ENCODE measurements at regions not wholly inside any gene's neighbourhood (a gene's known extent, or its start where the extent isn't known, plus 50 kb on each side); places are given as distances from the start of the nearest gene placed in this dataset.

DNA sequence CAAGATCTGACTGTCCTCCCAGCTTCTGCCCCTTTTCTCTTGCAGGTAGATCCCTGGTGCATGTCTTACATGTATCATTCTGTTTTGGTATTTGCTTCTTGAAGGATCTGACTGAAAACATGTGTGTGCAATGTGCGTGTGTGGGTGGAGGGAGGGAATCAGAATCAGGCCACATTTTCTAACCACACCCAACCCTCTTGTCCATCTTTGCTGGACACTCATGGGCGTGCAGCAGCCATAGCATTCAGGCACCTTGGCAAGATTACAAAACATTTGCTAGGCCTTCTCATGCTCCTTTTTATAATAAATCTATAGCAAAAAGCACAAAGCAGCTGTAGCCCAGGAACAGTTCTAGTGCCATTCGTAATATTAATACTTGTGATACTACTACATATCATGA is 233.6 kb upstream of the E2F7 start:
- H3K4me1 ChIP-seq (ENCODE audit: insufficient read depth, insufficient read length): no peaks in the 10 kb centered on the region
- H3K36me3 ChIP-seq (ENCODE audit: insufficient read depth, insufficient read length, low read length): no peaks in the 10 kb centered on the region
- H3K9me3 ChIP-seq (ENCODE audit: insufficient read depth, low read length): no peaks in the 10 kb centered on the region
- TF ChIP-seq ZNF274 (IDR thresholded peaks at IDR 0.05; ENCODE audit: low read depth, low read length) (no peak), SUZ12 (IDR thresholded peaks at IDR 0.05; ENCODE audit: extremely low read depth, insufficient read depth, insufficient read length) (no peak)
- H3K9ac ChIP-seq (ENCODE audit: insufficient read length, low read depth): no peak overlapping the region
- no peak overlapping the region for H3K4me3 ChIP-seq (ENCODE audit: insufficient read length, low read depth)
- H3K27me3 ChIP-seq (ENCODE audit: insufficient read depth, insufficient read length): no peaks in the 10 kb centered on the region
- DNase-seq (ENCODE audit: low read depth, low spot score): no peak

- TF ChIP-seq ZNF274 (IDR thresholded peaks at IDR 0.05; ENCODE audit: low read depth, low read length) (no peak), YY1 (IDR thresholded peaks at IDR 0.05; ENCODE audit: insufficient read depth, insufficient read length) (no peak), SUZ12 (IDR thresholded peaks at IDR 0.05; ENCODE audit: extremely low read depth, insufficient read depth, insufficient read length) (no peak)
- no peak for DNase-seq (ENCODE audit: low read depth, low spot score)
- no peaks in the 10 kb centered on the region for H3K27me3 ChIP-seq (ENCODE audit: insufficient read depth, insufficient read length)
- no peak overlapping the region for H3K4me3 ChIP-seq (ENCODE audit: insufficient read length, low read depth)
- H3K9me3 ChIP-seq (ENCODE audit: insufficient read depth, low read length): no peaks in the 10 kb centered on the region
- H3K36me3 ChIP-seq (ENCODE audit: insufficient read depth, insufficient read length, low read length): no peaks in the 10 kb centered on the region
- H3K9ac ChIP-seq (ENCODE audit: insufficient read length, low read depth): no peak overlapping the region
- H3K4me1 ChIP-seq (ENCODE audit: insufficient read depth, insufficient read length): no peaks in the 10 kb centered on the region
Measured at GRCh38 chr12:77294016-77294415, 228.6 kb upstream of the E2F7 start.

- Histone ChIP-seq H3K4me3 (ENCODE audit: insufficient read length, low read depth) (no peak overlapping the region), H3K27me3 (ENCODE audit: insufficient read depth, insufficient read length) (no peaks in the 10 kb centered on the region), H3K9ac (ENCODE audit: insufficient read length, low read depth) (no peak overlapping the region), H3K4me1 (ENCODE audit: insufficient read depth, insufficient read length) (no peaks in the 10 kb centered on the region), H3K9me3 (ENCODE audit: insufficient read depth, low read length) (no peaks in the 10 kb centered on the region), H3K36me3 (ENCODE audit: insufficient read depth, insufficient read length, low read length) (no peaks in the 10 kb centered on the region)
- no peak for TF ChIP-seq YY1 (IDR thresholded peaks at IDR 0.05; ENCODE audit: insufficient read depth, insufficient read length)
- no peak for TF ChIP-seq ZNF274 (IDR thresholded peaks at IDR 0.05; ENCODE audit: low read depth, low read length)
- TF ChIP-seq SUZ12 (IDR thresholded peaks at IDR 0.05; ENCODE audit: extremely low read depth, insufficient read depth, insufficient read length): no peak
- no peak for DNase-seq (ENCODE audit: low read depth, low spot score)
Measured at GRCh38 chr12:77274926-77275325, 209.6 kb upstream of the E2F7 start.

- Histone ChIP-seq H3K9ac (ENCODE audit: insufficient read length, low read depth) (no peak overlapping the region), H3K9me3 (ENCODE audit: insufficient read depth, low read length) (no peaks in the 10 kb centered on the region), H3K4me3 (ENCODE audit: insufficient read length, low read depth) (no peak overlapping the region), H3K36me3 (ENCODE audit: insufficient read depth, insufficient read length, low read length) (no peaks in the 10 kb centered on the region), H3K27me3 (ENCODE audit: insufficient read depth, insufficient read length) (no peaks in the 10 kb centered on the region), H3K4me1 (ENCODE audit: insufficient read depth, insufficient read length) (no peaks in the 10 kb centered on the region)
- no peak for DNase-seq (ENCODE audit: low read depth, low spot score)
- TF ChIP-seq SUZ12 (IDR thresholded peaks at IDR 0.05; ENCODE audit: extremely low read depth, insufficient read depth, insufficient read length) (no peak), YY1 (IDR thresholded peaks at IDR 0.05; ENCODE audit: insufficient read depth, insufficient read length) (no peak), ZNF274 (IDR thresholded peaks at IDR 0.05; ENCODE audit: low read depth, low read length) (no peak)
Measured at GRCh38 chr12:77273898-77274297, 208.5 kb upstream of the E2F7 start.

DNA sequence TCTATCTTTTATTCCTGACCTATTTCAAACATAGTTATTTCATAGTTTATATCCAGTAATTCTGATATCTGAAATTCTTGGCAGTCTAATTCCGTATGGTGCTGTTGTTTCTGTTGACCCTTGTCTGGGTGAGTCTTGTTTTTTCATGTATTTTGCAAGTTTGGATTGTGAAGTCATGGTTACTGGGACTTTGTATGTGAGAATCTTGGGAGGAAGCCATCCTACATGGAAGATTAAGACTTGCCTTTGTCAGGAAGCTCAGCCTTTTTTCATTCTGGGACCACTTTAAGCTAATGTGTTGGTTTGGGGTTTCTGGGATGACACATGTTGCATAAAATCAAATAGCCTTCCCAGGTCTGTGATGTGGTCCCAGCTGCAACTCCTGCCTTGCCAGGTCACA is 191.6 kb upstream of the E2F7 start:
- H3K9me3 ChIP-seq (ENCODE audit: insufficient read depth, low read length): no peaks in the 10 kb centered on the region
- no peak overlapping the region for H3K4me3 ChIP-seq (ENCODE audit: insufficient read length, low read depth)
- no peaks in the 10 kb centered on the region for H3K36me3 ChIP-seq (ENCODE audit: insufficient read depth, insufficient read length, low read length)
- TF ChIP-seq YY1 (IDR thresholded peaks at IDR 0.05; ENCODE audit: insufficient read depth, insufficient read length) (no peak), SUZ12 (IDR thresholded peaks at IDR 0.05; ENCODE audit: extremely low read depth, insufficient read depth, insufficient read length) (no peak), ZNF274 (IDR thresholded peaks at IDR 0.05; ENCODE audit: low read depth, low read length) (no peak)
- H3K4me1 ChIP-seq (ENCODE audit: insufficient read depth, insufficient read length): no peaks in the 10 kb centered on the region
- no peak overlapping the region for H3K9ac ChIP-seq (ENCODE audit: insufficient read length, low read depth)
- DNase-seq (ENCODE audit: low read depth, low spot score): no peak
- no peaks in the 10 kb centered on the region for H3K27me3 ChIP-seq (ENCODE audit: insufficient read depth, insufficient read length)

- DNase-seq (ENCODE audit: low read depth, low spot score): no peak
- Histone ChIP-seq H3K4me3 (ENCODE audit: insufficient read length, low read depth) (no peak overlapping the region), H3K27me3 (ENCODE audit: insufficient read depth, insufficient read length) (no peaks in the 10 kb centered on the region), H3K9me3 (ENCODE audit: insufficient read depth, low read length) (no peaks in the 10 kb centered on the region), H3K36me3 (ENCODE audit: insufficient read depth, insufficient read length, low read length) (no peaks in the 10 kb centered on the region), H3K9ac (ENCODE audit: insufficient read length, low read depth) (no peak overlapping the region), H3K4me1 (ENCODE audit: insufficient read depth, insufficient read length) (no peaks in the 10 kb centered on the region)
- no peak for TF ChIP-seq ZNF274 (IDR thresholded peaks at IDR 0.05; ENCODE audit: low read depth, low read length)
- TF ChIP-seq YY1 (IDR thresholded peaks at IDR 0.05; ENCODE audit: insufficient read depth, insufficient read length): no peak
- no peak for TF ChIP-seq SUZ12 (IDR thresholded peaks at IDR 0.05; ENCODE audit: extremely low read depth, insufficient read depth, insufficient read length)
Measured at GRCh38 chr12:77253321-77253720, 188.0 kb upstream of the E2F7 start.

GRCh38 chr12:77251799-77252198 is 186.4 kb upstream of the E2F7 start:
- H3K36me3 ChIP-seq (ENCODE audit: insufficient read depth, insufficient read length, low read length): no peaks in the 10 kb centered on the region
- TF ChIP-seq SUZ12 (IDR thresholded peaks at IDR 0.05; ENCODE audit: extremely low read depth, insufficient read depth, insufficient read length) (no peak), YY1 (IDR thresholded peaks at IDR 0.05; ENCODE audit: insufficient read depth, insufficient read length) (no peak), ZNF274 (IDR thresholded peaks at IDR 0.05; ENCODE audit: low read depth, low read length) (no peak)

DNA sequence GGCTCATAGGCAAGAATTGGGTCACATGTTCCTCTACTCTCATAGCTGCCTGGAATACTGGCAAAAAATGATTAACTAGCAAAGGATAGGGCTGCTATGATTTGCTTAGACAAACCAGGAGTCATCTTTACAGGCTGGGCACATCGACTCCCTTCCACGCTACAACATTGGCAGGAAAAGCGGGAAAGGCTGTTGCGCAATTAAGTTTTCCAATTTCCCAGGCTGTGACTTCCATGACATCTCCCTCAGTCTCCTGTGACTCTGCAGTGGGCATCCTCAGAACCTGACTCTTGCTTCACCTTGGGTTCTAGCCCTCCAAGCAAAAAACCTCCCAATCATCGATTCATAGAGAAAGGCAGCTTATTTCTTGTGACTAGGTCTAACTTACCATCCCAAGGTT is 184.5 kb upstream of the E2F7 start:
- H3K9ac ChIP-seq (ENCODE audit: insufficient read length, low read depth): no peak overlapping the region
- H3K27me3 ChIP-seq (ENCODE audit: insufficient read depth, insufficient read length): no peaks in the 10 kb centered on the region
- H3K36me3 ChIP-seq (ENCODE audit: insufficient read depth, insufficient read length, low read length): no peaks in the 10 kb centered on the region
- no peak overlapping the region for H3K4me3 ChIP-seq (ENCODE audit: insufficient read length, low read depth)
- no peak for DNase-seq (ENCODE audit: low read depth, low spot score)
- H3K9me3 ChIP-seq (ENCODE audit: insufficient read depth, low read length): no peaks in the 10 kb centered on the region
- H3K4me1 ChIP-seq (ENCODE audit: insufficient read depth, insufficient read length): no peaks in the 10 kb centered on the region
- TF ChIP-seq ZNF274 (IDR thresholded peaks at IDR 0.05; ENCODE audit: low read depth, low read length) (no peak), SUZ12 (IDR thresholded peaks at IDR 0.05; ENCODE audit: extremely low read depth, insufficient read depth, insufficient read length) (no peak), YY1 (IDR thresholded peaks at IDR 0.05; ENCODE audit: insufficient read depth, insufficient read length) (no peak)

More at GRCh38 chr12:77251799-77252198, 186.4 kb upstream of the E2F7 start:
- H3K27me3 ChIP-seq (ENCODE audit: insufficient read depth, insufficient read length): no peaks in the 10 kb centered on the region
- no peak overlapping the region for H3K9ac ChIP-seq (ENCODE audit: insufficient read length, low read depth)
- no peak overlapping the region for H3K4me3 ChIP-seq (ENCODE audit: insufficient read length, low read depth)
- H3K4me1 ChIP-seq (ENCODE audit: insufficient read depth, insufficient read length): no peaks in the 10 kb centered on the region
- DNase-seq (ENCODE audit: low read depth, low spot score): no peak
- H3K9me3 ChIP-seq (ENCODE audit: insufficient read depth, low read length): no peaks in the 10 kb centered on the region

All from NT2/D1 (cell line).